Astrocyte of the cerebellum (primary cell): ENCODE measurements at regions not wholly inside any gene's neighbourhood (a gene's known extent, or its start where the extent isn't known, plus 50 kb on each side); places are given as distances from the start of the nearest gene placed in this dataset.

Source experiments
- DNase-seq: peaks from one replicate; pipeline ENCODE4 v3.0.0-alpha.2; 2011; ENCODE audit warnings: low read depth
- H3K4me3 ChIP-seq: 2 replicates; pipeline ENCODE4 v1.5.1; 2011; ENCODE audit warnings: mild to moderate bottlenecking, low read depth, low read length, moderate library complexity
- in situ Hi-C: cut with HindIII; loops from 2 replicates; pipeline ENCODE4 v1.10.0; 2017; ENCODE audit warnings: low sequenced_read_pairs
- TF ChIP-seq, protein P1 (sequence below): IDR thresholded peaks from 2 replicates; pipeline ENCODE4 v1.5.1; 2012; ENCODE audit warnings: low read length, low read depth, moderate library complexity, mild to moderate bottlenecking; ENCODE audit errors: missing control alignments

DNA sequence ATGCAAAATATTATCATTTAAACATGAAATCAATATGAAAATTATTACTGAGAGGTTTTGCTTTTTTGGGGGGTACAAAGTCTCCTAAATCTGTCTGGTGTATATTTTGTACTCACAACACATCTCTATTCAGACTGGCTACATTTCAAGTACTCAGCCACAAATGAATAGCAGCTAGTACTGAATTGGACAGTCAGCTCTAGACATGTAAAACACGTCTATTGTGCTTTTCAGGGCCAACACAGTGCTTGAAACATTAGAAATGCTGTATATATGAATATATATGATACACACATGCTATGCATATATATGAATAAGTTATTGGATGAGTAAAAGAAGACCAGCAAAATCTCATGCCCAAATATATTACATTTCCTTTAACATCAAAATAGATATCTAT, 103.8 kb upstream of the CFAP20DC start:
- TF ChIP-seq, protein P1, sequence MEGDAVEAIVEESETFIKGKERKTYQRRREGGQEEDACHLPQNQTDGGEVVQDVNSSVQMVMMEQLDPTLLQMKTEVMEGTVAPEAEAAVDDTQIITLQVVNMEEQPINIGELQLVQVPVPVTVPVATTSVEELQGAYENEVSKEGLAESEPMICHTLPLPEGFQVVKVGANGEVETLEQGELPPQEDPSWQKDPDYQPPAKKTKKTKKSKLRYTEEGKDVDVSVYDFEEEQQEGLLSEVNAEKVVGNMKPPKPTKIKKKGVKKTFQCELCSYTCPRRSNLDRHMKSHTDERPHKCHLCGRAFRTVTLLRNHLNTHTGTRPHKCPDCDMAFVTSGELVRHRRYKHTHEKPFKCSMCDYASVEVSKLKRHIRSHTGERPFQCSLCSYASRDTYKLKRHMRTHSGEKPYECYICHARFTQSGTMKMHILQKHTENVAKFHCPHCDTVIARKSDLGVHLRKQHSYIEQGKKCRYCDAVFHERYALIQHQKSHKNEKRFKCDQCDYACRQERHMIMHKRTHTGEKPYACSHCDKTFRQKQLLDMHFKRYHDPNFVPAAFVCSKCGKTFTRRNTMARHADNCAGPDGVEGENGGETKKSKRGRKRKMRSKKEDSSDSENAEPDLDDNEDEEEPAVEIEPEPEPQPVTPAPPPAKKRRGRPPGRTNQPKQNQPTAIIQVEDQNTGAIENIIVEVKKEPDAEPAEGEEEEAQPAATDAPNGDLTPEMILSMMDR, result no peak
- DNase-seq, result no peak
- H3K4me3 ChIP-seq, result no peak overlapping the region
- in situ Hi-C loops, result no loop called here

DNA sequence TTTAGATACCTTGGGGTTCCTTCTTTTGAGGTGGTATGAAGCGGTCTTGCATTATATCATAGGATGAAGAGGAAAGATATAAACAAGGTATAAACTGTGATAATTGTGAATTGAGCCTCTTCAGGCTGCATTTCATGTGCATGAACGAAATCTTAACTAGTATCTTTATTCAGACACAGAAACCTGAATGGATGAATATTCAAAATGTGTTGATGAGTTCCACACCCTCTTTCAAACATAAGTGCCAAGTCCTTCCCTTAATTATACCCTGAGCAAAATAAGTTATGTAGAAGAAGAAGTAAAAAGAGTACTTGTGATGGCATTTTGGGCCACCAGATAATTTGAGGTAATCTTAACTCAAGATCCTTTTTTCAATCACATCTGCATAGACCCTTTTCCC, 103.1 kb upstream of the CFAP20DC start:
- no peak for DNase-seq
- in situ Hi-C loops, result no loop called here
- TF ChIP-seq, protein P1, result no peak
- H3K4me3 ChIP-seq, result no peak overlapping the region

DNA sequence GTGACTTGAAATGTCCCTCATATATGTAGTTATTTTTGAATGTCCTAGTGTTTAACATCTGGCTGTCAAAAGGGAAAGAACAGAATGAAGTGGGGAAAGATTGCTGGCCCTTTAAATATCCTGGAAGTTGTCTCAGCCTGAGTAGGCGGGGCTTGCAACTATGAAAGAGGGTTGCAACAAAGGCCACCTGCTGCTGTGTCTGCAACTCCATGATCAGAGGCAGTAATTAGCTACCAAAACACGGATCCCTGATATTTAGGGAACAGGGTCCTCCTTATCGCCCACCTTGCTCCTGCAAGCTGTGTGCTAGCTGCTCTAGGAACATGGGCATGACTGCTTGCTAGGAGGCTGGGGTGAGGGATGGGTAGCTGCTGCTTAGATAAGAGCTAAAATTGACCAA, 100.2 kb upstream of the CFAP20DC start:
- TF ChIP-seq, protein P1, result no peak
- no peak for DNase-seq
- H3K4me3 ChIP-seq, result no peak overlapping the region
- in situ Hi-C loops, result no loop called here

DNA sequence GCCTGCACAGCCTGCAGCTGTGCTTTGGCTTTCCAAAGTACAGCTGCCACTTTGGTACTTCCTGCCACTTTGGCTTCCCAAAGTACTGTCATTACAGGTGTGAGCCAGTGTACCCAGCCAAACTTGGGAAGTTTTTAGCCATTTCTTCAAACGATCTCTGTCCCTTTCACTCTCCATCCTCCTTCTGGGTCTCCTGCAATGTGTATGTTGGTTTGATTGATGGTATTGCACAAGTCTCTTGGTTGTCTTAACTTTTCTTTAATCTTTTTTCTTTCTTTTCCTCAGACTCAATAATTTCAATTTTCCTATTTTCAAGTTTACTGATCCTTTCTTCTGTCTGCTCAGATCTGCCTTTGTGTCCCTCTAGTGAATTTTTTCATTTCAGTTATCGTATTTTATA, 99.3 kb upstream of the CFAP20DC start:
- H3K4me3 ChIP-seq, result no peak overlapping the region
- TF ChIP-seq, protein P1, result no peak
- no peak for DNase-seq
- in situ Hi-C loops, result no loop called here

DNA sequence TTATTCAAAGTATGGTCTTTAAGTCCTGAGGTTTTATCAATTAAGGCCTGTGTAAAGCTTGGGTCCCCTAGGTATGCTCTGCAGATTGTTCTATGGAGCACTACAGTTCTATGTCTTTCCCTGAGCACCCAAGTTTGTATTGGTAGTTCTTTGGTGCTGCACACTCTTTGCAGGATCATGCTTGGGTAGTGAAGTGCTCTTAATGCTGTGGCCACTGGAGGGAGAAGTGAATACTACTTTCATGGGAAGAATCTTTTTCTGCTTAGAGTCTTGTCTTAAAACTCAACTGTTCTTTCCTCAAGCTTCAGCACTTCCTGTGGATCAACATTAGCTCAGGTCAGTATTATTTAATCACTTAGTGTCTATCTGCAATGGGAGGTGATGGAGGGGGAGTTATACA, 93.6 kb upstream of the CFAP20DC start:
- DNase-seq, result no peak
- in situ Hi-C loops, result loop anchor here (5.0 kb wide), 1 partner anchor 49 kb away; no protein-coding TSS in a partner anchor
- TF ChIP-seq, protein P1, result no peak
- no peak overlapping the region for H3K4me3 ChIP-seq

DNA sequence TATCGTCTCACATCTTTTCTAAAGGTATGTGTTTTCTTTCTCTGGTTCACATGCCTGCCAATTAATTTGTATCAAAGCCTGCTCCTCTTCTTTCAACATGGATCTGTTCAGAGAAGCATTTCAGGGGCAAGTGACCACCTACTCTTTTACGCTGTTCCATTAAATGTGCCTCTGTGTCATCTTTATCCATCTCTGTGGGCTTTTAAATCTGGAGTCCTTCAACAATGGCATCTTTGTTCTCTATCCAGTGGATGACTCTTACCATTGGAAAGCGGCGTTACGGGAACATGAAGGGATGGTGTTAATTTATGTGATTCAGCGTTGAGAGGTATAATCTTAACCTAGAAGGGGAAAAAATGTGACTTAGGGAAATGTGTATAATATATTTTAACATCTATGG, 92.7 kb upstream of the CFAP20DC start:
- in situ Hi-C loops, result loop anchor here (5.0 kb wide), 1 partner anchor 50 kb away; no protein-coding TSS in a partner anchor
- DNase-seq, result no peak
- TF ChIP-seq, protein P1, result no peak
- H3K4me3 ChIP-seq, result no peak overlapping the region

DNA sequence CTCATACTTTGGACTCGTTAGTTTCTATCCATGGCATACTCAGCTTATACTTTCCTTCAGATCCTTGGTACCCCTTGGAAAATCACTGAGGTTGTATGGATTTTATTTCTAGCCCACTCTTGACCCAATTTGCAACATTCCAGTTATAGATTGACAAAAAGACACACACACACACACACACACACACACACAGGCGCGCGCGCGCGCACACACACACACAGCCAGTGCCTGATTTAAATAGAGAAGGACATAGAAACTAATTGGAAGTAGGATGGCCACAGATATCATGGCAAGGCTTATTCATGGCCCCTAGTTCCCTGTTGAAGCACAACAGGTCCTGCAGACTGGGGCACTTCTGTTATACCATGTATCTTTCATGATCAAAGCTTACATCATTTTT, 89.1 kb upstream of the CFAP20DC start:
- in situ Hi-C loops, result no loop called here
- H3K4me3 ChIP-seq, result no peak overlapping the region
- no peak for DNase-seq
- TF ChIP-seq, protein P1, result no peak
